IMR-90 (cell line): ENCODE measurements at regions not wholly inside any gene's neighbourhood (a gene's known extent, or its start where the extent isn't known, plus 50 kb on each side); places are given as distances from the start of the nearest gene placed in this dataset.

Experiments used
- ATAC-seq: fragments of 200-7000 bp; cut with Tn5 transposase; 2 replicates; pipeline ENCODE4 v1.9.1; 2020; ENCODE audit warnings: low read depth, mild to moderate bottlenecking, moderate library complexity
- BruUV-seq: library from RNA; stranded (reverse); fragments of 400-500 nt; replicated peaks from 2 replicates; lab custom pipeline; 2021; lab: Mats Ljungman, UMichigan
- CTCF ChIA-PET: fragments of 300-600 bp; formaldehyde crosslinking; extraction: SDS; loops from one replicate; lab custom pipeline; 2021; ENCODE audit warnings: antibody characterized with exemption; lab: Yijun Ruan, JAX
- POLR2A ChIA-PET: fragments of 300-600 bp; sonication (Branson Sonifier 250); formaldehyde crosslinking; loops from one replicate; lab custom pipeline; 2022; ENCODE audit warnings: antibody characterized with exemption; ENCODE audit not compliant: unreplicated experiment; lab: Charles Lee
- DNase-seq: peaks from one replicate; pipeline ENCODE4 v3.0.0; 2013
- H2AFZ ChIP-seq: replicated peaks from 2 replicates; pipeline ENCODE3; 2013; ENCODE audit warnings: low read length, mild to moderate bottlenecking; ENCODE audit not compliant: poor library complexity
- H2AK5ac ChIP-seq: 2 replicates; pipeline ENCODE4 v1.6.1; 2013; ENCODE audit warnings: low read depth, low read length, inconsistent platforms
- H2AK9ac ChIP-seq: replicated peaks from 2 replicates; pipeline ENCODE3; 2013; ENCODE audit warnings: mild to moderate bottlenecking, low read depth, low read length, moderate library complexity; ENCODE audit not compliant: poor library complexity
- H2BK120ac ChIP-seq: 2 replicates; pipeline ENCODE4 v1.6.1; 2013; ENCODE audit warnings: low read depth, low read length, inconsistent platforms
- H2BK15ac ChIP-seq: 3 replicates; pipeline ENCODE4 v1.6.1; 2013; ENCODE audit warnings: low read depth, low read length, inconsistent platforms
- H2BK20ac ChIP-seq: 2 replicates; pipeline ENCODE4 v1.6.1; 2013; ENCODE audit warnings: low read depth, mild to moderate bottlenecking, inconsistent platforms, low read length, moderate library complexity
- H2BK5ac ChIP-seq: 2 replicates; pipeline ENCODE4 v1.6.1; 2013; ENCODE audit warnings: mild to moderate bottlenecking, low read depth, low read length, inconsistent platforms; ENCODE audit not compliant: poor library complexity, severe bottlenecking
- H3K14ac ChIP-seq: replicated peaks from 2 replicates; pipeline ENCODE4 v1.6.1; 2013; ENCODE audit warnings: low read depth, low read length, inconsistent platforms
- H3K18ac ChIP-seq: 2 replicates; pipeline ENCODE4 v1.6.1; 2013; ENCODE audit warnings: low read depth, low read length, control low read depth
- H3K23ac ChIP-seq: 2 replicates; pipeline ENCODE4 v1.6.1; 2013; ENCODE audit warnings: low read depth, low read length, inconsistent platforms
- H3K27ac ChIP-seq: 2 replicates; pipeline ENCODE4 v1.5.1; 2013; ENCODE audit warnings: mild to moderate bottlenecking, control low read depth, low read length; ENCODE audit not compliant: insufficient read depth
- H3K27me3 ChIP-seq: 2 replicates; pipeline ENCODE4 v1.6.1; 2013; ENCODE audit warnings: low read length; ENCODE audit not compliant: control insufficient read depth, insufficient read depth
- H3K36me3 ChIP-seq: 2 replicates; pipeline ENCODE4 v1.6.1; 2013; ENCODE audit warnings: low read length, mixed read lengths; ENCODE audit not compliant: control insufficient read depth, insufficient read depth
- H3K4ac ChIP-seq: 2 replicates; pipeline ENCODE4 v1.6.1; 2013; ENCODE audit warnings: low read depth, low read length, inconsistent platforms
- H3K4me1 ChIP-seq: 2 replicates; pipeline ENCODE4 v1.6.1; 2013; ENCODE audit warnings: low read length, mixed read lengths; ENCODE audit not compliant: control insufficient read depth, insufficient read depth
- H3K4me2 ChIP-seq: 2 replicates; pipeline ENCODE4 v1.6.1; 2013; ENCODE audit warnings: low read depth, mild to moderate bottlenecking, control low read depth, low read length, moderate library complexity
- H3K4me3 ChIP-seq: 2 replicates; pipeline ENCODE4 v1.5.1; 2013; ENCODE audit warnings: low read depth, mild to moderate bottlenecking, control low read depth, low read length, moderate library complexity; ENCODE audit not compliant: insufficient read depth
- H3K56ac ChIP-seq: 2 replicates; pipeline ENCODE4 v1.6.1; 2013; ENCODE audit warnings: low read length, inconsistent platforms; ENCODE audit not compliant: insufficient read depth; ENCODE audit errors: extremely low read depth
- H3K79me1 ChIP-seq, 2 experiments: 2 replicates each; pipeline ENCODE4 v1.6.1; 2013; ENCODE audit warnings: low read length in 2 of 2, inconsistent platforms in 1 of 2, low read depth in 1 of 2
- H3K9ac ChIP-seq: 2 replicates; pipeline ENCODE4 v1.6.1; 2013; ENCODE audit warnings: low read depth, low read length, control low read depth
- H3K9me1 ChIP-seq: 2 replicates; pipeline ENCODE4 v1.6.1; 2013; ENCODE audit warnings: low read length, inconsistent platforms; ENCODE audit not compliant: insufficient read depth
- H3K9me3 ChIP-seq: 2 replicates; pipeline ENCODE4 v1.6.1; 2013; ENCODE audit warnings: low read length; ENCODE audit not compliant: control insufficient read depth, insufficient read depth
- H4K20me1 ChIP-seq: 2 replicates; pipeline ENCODE4 v1.6.1; 2013; ENCODE audit warnings: low read length, inconsistent platforms; ENCODE audit not compliant: insufficient read depth
- H4K5ac ChIP-seq: 2 replicates; pipeline ENCODE4 v1.6.1; 2013; ENCODE audit warnings: mild to moderate bottlenecking, low read depth, low read length, control low read depth
- H4K8ac ChIP-seq, 2 experiments: 2 replicates each; pipeline ENCODE4 v1.6.1; 2013; ENCODE audit warnings: low read depth in 2 of 2, low read length in 2 of 2, control low read depth in 1 of 2, inconsistent platforms in 1 of 2
- H4K91ac ChIP-seq: 2 replicates; pipeline ENCODE4 v1.6.1; 2013; ENCODE audit warnings: low read depth, low read length, inconsistent platforms; ENCODE audit not compliant: insufficient read depth
- CHD1 ChIP-seq: IDR thresholded peaks from 2 replicates; pipeline ENCODE4 v1.6.1; 2012; ENCODE audit warnings: low read depth, low read length, improper control_type of control experiment
- MAFK ChIP-seq: IDR thresholded peaks from 2 replicates; pipeline ENCODE4 v1.6.1; 2012; ENCODE audit warnings: low read depth, low read length, improper control_type of control experiment
- MAZ ChIP-seq: IDR thresholded peaks from 2 replicates; pipeline ENCODE4 v1.6.1; 2012; ENCODE audit warnings: low read depth, mild to moderate bottlenecking, low read length, improper control_type of control experiment, moderate library complexity, borderline replicate concordance
- RFX5 ChIP-seq: IDR thresholded peaks from 2 replicates; pipeline ENCODE4 v1.8.0; 2012; ENCODE audit warnings: low read depth, mild to moderate bottlenecking, low read length, moderate library complexity
- dilution Hi-C: fragments of 300-500 bp; cut with HindIII; formaldehyde crosslinking; loops from one replicate; pipeline ENCODE4 v1.14.3; 2018; ENCODE audit warnings: low sequenced_read_pairs; ENCODE audit not compliant: unreplicated experiment
- in situ Hi-C: fragments of 300-500 bp; cut with MboI; formaldehyde crosslinking; loops from 3 replicates; pipeline ENCODE4 v1.14.3; 2019; ENCODE audit warnings: low sequenced_read_pairs, inconsistent platforms, mixed read lengths
- intact Hi-C: fragments of 100-400 bp; cut with micrococcal nuclease; formaldehyde crosslinking; loops from 2 replicates; pipeline ENCODE4 v1.10.0; 2022
- TF ChIP-seq, protein P1 (sequence below): conservative IDR thresholded peaks from 2 replicates; pipeline ENCODE4 v1.5.1; 2012; ENCODE audit warnings: mild to moderate bottlenecking, low read depth, low read length, improper control_type of control experiment

GRCh38 chr1:192518700-192519099 lies 56.9 kb upstream of the RGS1 start:
- Histone ChIP-seq H3K27ac (no peak overlapping the region), H3K4me3 (no peak overlapping the region), H3K56ac (no peak overlapping the region), H4K5ac (no peak overlapping the region), H3K4ac (no peak overlapping the region), H4K91ac (no peak overlapping the region), H2AK9ac (no peak overlapping the region), H2BK5ac (no peak overlapping the region), H3K4me1 (no peaks in the 10 kb centered on the region; the same call in 1 of the 2 replicates), H2BK120ac (no peak overlapping the region), H4K8ac (no peak overlapping the region), H3K18ac (no peak overlapping the region), H2BK15ac (no peak overlapping the region), H3K9me3 (no peaks in the 10 kb centered on the region), H3K9me1 (no peaks in the 10 kb centered on the region), H3K27me3 (no peaks in the 10 kb centered on the region), H2AK5ac (no peak overlapping the region), H3K36me3 (no peaks in the 10 kb centered on the region), H3K4me2 (no peak overlapping the region), H3K9ac (no peak overlapping the region), H4K20me1 (no peaks in the 10 kb centered on the region), H3K23ac (no peak overlapping the region; the same call in 1 of the 2 replicates), H3K79me1 (no peaks in the 10 kb centered on the region), H3K14ac (no peak overlapping the region), H2BK20ac (no peak overlapping the region), H2AFZ (no peak overlapping the region)
- ATAC-seq (no peak), DNase-seq (peak; percentile 33)
- in situ Hi-C loops (no loop called here), intact Hi-C loops (no loop called here), dilution Hi-C loops (no loop called here)
- ChIA-PET POLR2A (no interaction called here), CTCF (interaction anchor here (0.7 kb wide), 1 partner anchor 49 kb away, joined by 3 read pairs; no protein-coding TSS in a partner anchor)
- BruUV-seq = no TSS peak
- TF ChIP-seq CHD1 (no peak), MAFK (no peak), MAZ (no peak), RFX5 (no peak)
- TF ChIP-seq, protein P1, sequence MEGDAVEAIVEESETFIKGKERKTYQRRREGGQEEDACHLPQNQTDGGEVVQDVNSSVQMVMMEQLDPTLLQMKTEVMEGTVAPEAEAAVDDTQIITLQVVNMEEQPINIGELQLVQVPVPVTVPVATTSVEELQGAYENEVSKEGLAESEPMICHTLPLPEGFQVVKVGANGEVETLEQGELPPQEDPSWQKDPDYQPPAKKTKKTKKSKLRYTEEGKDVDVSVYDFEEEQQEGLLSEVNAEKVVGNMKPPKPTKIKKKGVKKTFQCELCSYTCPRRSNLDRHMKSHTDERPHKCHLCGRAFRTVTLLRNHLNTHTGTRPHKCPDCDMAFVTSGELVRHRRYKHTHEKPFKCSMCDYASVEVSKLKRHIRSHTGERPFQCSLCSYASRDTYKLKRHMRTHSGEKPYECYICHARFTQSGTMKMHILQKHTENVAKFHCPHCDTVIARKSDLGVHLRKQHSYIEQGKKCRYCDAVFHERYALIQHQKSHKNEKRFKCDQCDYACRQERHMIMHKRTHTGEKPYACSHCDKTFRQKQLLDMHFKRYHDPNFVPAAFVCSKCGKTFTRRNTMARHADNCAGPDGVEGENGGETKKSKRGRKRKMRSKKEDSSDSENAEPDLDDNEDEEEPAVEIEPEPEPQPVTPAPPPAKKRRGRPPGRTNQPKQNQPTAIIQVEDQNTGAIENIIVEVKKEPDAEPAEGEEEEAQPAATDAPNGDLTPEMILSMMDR = no peak
